Nephron progenitor cell (in vitro differentiated cells): ENCODE measurements at regions not wholly inside any gene's neighbourhood (a gene's known extent, or its start where the extent isn't known, plus 50 kb on each side); places are given as distances from the start of the nearest gene placed in this dataset.

Experiments used
- DNase-seq: peaks from one replicate; pipeline ENCODE4 v3.0.0; 2021
- H3K27ac Mint-ChIP-seq: 2 replicates; pipeline ENCODE4 v1.8.0; 2021; ENCODE audit warnings: mild to moderate bottlenecking, moderate library complexity, mixed read lengths
- H3K27me3 Mint-ChIP-seq: 2 replicates; pipeline ENCODE4 v1.8.0; 2021; ENCODE audit warnings: mild to moderate bottlenecking, low read depth, mixed read lengths; ENCODE audit not compliant: poor library complexity
- H3K36me3 Mint-ChIP-seq: 2 replicates; pipeline ENCODE4 v1.8.0; 2021; ENCODE audit warnings: low read depth, mixed read lengths
- H3K4me1 Mint-ChIP-seq: 2 replicates; pipeline ENCODE4 v1.8.0; 2021; ENCODE audit warnings: mixed read lengths
- H3K4me3 Mint-ChIP-seq: 2 replicates; pipeline ENCODE4 v1.8.0; 2021; ENCODE audit warnings: mild to moderate bottlenecking, moderate library complexity, mixed read lengths
- H3K9me3 Mint-ChIP-seq: 2 replicates; pipeline ENCODE4 v1.8.0; 2021; ENCODE audit warnings: mild to moderate bottlenecking, moderate library complexity, mixed read lengths
- CTCF ChIP-seq: fragments of 200-600 bp; sonication (generic); IDR thresholded peaks from 2 replicates; pipeline ENCODE4 v1.5.0; 2021; ENCODE audit warnings: antibody characterized with exemption

- H3K9me3 Mint-ChIP-seq = no peaks in the 10 kb centered on the region
- no peak overlapping the region for H3K27ac Mint-ChIP-seq
- H3K4me1 Mint-ChIP-seq = peaks cover 35% of the 10 kb centered on the region
- peaks cover 86% of the 10 kb centered on the region for H3K27me3 Mint-ChIP-seq
- H3K36me3 Mint-ChIP-seq = no peaks in the 10 kb centered on the region
- no peak for TF ChIP-seq CTCF
- DNase-seq = peak; percentile 81
- H3K4me3 Mint-ChIP-seq = peak overlapping the region; percentile 70
Observed at GRCh38 chr14:101077481-101078074, 174.1 kb upstream of the RTL1 start.

- Mint-ChIP-seq H3K36me3 (no peaks in the 10 kb centered on the region), H3K4me3 (peak overlapping the region; percentile 60), H3K9me3 (peaks cover 3% of the 10 kb centered on the region), H3K27me3 (peaks cover 86% of the 10 kb centered on the region), H3K4me1 (peaks cover 28% of the 10 kb centered on the region), H3K27ac (no peak overlapping the region)
- DNase-seq = no peak
- TF ChIP-seq CTCF = no peak
Observed at GRCh38 chr14:101078170-101078891, 174.8 kb upstream of the RTL1 start.

- no peak for TF ChIP-seq CTCF
- Mint-ChIP-seq H3K36me3 (no peaks in the 10 kb centered on the region), H3K9me3 (peaks cover 5% of the 10 kb centered on the region), H3K27ac (no peak overlapping the region), H3K4me3 (no peak overlapping the region), H3K4me1 (peaks cover 23% of the 10 kb centered on the region), H3K27me3 (peaks cover 83% of the 10 kb centered on the region)
- DNase-seq = no peak
Observed at GRCh38 chr14:101078892-101079221, 175.3 kb upstream of the RTL1 start.

- H3K27ac Mint-ChIP-seq = no peak overlapping the region
- H3K9me3 Mint-ChIP-seq = peaks cover 5% of the 10 kb centered on the region
- no peak overlapping the region for H3K4me3 Mint-ChIP-seq
- H3K36me3 Mint-ChIP-seq = no peaks in the 10 kb centered on the region
- H3K27me3 Mint-ChIP-seq = peaks cover 65% of the 10 kb centered on the region
- no peak for DNase-seq
- TF ChIP-seq CTCF = no peak
- H3K4me1 Mint-ChIP-seq = peaks cover 5% of the 10 kb centered on the region
Observed at GRCh38 chr14:101080922-101081593, 177.5 kb upstream of the RTL1 start.

- no peak for TF ChIP-seq CTCF
- Mint-ChIP-seq H3K9me3 (peaks cover 5% of the 10 kb centered on the region), H3K27me3 (peaks cover 56% of the 10 kb centered on the region), H3K4me1 (no peaks in the 10 kb centered on the region), H3K36me3 (no peaks in the 10 kb centered on the region), H3K4me3 (no peak overlapping the region), H3K27ac (no peak overlapping the region)
- no peak for DNase-seq
Observed at GRCh38 chr14:101082036-101082435, 178.5 kb upstream of the RTL1 start.
